GM10266 (cell line): ENCODE measurements at regions not wholly inside any gene's neighbourhood (a gene's known extent, or its start where the extent isn't known, plus 50 kb on each side); places are given as distances from the start of the nearest gene placed in this dataset.

ENCODE experiments used
- DNase-seq: peaks from one replicate; pipeline ENCODE4 v3.0.0; 2012; ENCODE audit errors: extremely low spot score
- TF ChIP-seq, protein P1 (sequence below): IDR thresholded peaks from 2 replicates; pipeline ENCODE4 v1.5.1; 2012; ENCODE audit warnings: mild to moderate bottlenecking, low read depth; ENCODE audit not compliant: control insufficient read depth, insufficient read depth; ENCODE audit errors: missing control alignments

DNA sequence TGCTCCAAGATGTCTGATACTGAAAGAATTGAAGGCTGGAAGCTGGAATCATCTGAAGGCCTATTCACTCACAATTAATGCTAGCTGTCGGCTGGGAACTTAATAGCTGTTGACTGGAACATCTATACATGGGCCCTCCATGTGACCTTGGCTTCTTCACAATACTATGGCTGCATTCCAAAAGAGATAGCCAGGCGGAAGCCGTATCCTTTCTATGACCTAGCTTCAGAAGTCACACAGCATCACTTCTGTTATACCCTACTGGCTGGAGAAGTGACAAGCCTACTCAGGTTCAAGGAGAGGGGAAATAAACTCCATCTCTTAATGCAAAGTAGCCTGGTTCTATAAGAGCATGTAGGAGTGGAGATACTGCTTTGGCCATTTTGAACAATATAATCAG lies 50.9 kb upstream of the SPRED1 start:
- TF ChIP-seq, protein P1, sequence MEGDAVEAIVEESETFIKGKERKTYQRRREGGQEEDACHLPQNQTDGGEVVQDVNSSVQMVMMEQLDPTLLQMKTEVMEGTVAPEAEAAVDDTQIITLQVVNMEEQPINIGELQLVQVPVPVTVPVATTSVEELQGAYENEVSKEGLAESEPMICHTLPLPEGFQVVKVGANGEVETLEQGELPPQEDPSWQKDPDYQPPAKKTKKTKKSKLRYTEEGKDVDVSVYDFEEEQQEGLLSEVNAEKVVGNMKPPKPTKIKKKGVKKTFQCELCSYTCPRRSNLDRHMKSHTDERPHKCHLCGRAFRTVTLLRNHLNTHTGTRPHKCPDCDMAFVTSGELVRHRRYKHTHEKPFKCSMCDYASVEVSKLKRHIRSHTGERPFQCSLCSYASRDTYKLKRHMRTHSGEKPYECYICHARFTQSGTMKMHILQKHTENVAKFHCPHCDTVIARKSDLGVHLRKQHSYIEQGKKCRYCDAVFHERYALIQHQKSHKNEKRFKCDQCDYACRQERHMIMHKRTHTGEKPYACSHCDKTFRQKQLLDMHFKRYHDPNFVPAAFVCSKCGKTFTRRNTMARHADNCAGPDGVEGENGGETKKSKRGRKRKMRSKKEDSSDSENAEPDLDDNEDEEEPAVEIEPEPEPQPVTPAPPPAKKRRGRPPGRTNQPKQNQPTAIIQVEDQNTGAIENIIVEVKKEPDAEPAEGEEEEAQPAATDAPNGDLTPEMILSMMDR, result no peak
- no peak for DNase-seq

DNA sequence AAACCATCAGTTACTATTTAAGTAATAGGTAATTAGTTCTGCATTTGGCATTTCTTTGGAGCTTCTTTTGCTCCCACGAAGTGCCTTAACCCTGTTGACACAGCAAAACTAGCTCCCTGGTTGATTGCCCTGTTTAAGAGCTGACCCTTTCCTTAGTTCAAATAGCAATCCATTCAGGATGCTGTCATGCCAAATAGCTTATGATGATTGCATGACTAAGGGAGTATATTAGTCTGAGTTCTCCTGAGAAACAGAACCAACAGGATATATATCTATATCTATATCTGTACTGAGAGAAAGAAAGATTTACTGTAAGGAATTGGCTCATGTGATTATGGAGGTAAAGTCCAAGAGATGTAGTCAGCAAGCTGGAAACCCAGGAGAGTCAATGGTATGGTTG lies 50.3 kb upstream of the SPRED1 start:
- DNase-seq, result no peak
- TF ChIP-seq, protein P1, result no peak
